ENCODE measurements at regions not wholly inside any gene's neighbourhood (a gene's known extent, or its start where the extent isn't known, plus 50 kb on each side); places are given as distances from the start of the nearest gene placed in this dataset.
"Not testable (repeated sequence)": the region's sequence is repeated elsewhere in the genome, so short reads cannot be mapped to it uniquely, and the experiment has no call there.

- DNase-seq, result not testable (repeated sequence)
Measured at GRCh38 chr1:60913708-60914107, 168.7 kb upstream of the NFIA start.

- DNase-seq, result no peak
Measured at GRCh38 chr1:60913039-60913438, 169.3 kb upstream of the NFIA start.

- DNase-seq, result no peak
Measured at GRCh38 chr1:60911966-60912697, 170.2 kb upstream of the NFIA start.

GRCh38 chr1:60908159-60908558 is 174.2 kb upstream of the NFIA start:
- no peak for DNase-seq

GRCh38 chr1:60906526-60906925 is 175.8 kb upstream of the NFIA start:
- no peak for DNase-seq

- no peak for DNase-seq
Measured at GRCh38 chr1:60906039-60906438, 176.3 kb upstream of the NFIA start.

- no peak for DNase-seq
Measured at GRCh38 chr1:60904099-60904851, 178.1 kb upstream of the NFIA start.

GRCh38 chr1:60903591-60903990 is 178.8 kb upstream of the NFIA start:
- no peak for DNase-seq

GRCh38 chr1:60899464-60899863 is 182.9 kb upstream of the NFIA start:
- DNase-seq, result no peak

GRCh38 chr1:60898987-60899386 is 183.4 kb upstream of the NFIA start:
- DNase-seq, result no peak

- no peak for DNase-seq
Measured at GRCh38 chr1:60898413-60898812, 183.9 kb upstream of the NFIA start.

GRCh38 chr1:60896701-60897363 is 185.5 kb upstream of the NFIA start:
- DNase-seq, result no peak

GRCh38 chr1:60895701-60896100 is 186.7 kb upstream of the NFIA start:
- DNase-seq, result no peak

- DNase-seq, result no peak
Measured at GRCh38 chr1:60895252-60895651, 187.1 kb upstream of the NFIA start.

- no peak for DNase-seq
Measured at GRCh38 chr1:60894741-60895140, 187.6 kb upstream of the NFIA start.

GRCh38 chr1:60894130-60894529 is 188.2 kb upstream of the NFIA start:
- DNase-seq, result no peak

- DNase-seq, result no peak
Measured at GRCh38 chr1:60893136-60893930, 189.0 kb upstream of the NFIA start.

- DNase-seq, result no peak
Measured at GRCh38 chr1:60891765-60892164, 190.6 kb upstream of the NFIA start.

GRCh38 chr1:60891281-60891680 is 191.1 kb upstream of the NFIA start:
- no peak for DNase-seq

- DNase-seq, result no peak
Measured at GRCh38 chr1:60890664-60891063, 191.7 kb upstream of the NFIA start.

GRCh38 chr1:60889709-60890108 is 192.7 kb upstream of the NFIA start:
- DNase-seq, result no peak

- DNase-seq, result no peak
Measured at GRCh38 chr1:60888126-60888525, 194.2 kb upstream of the NFIA start.

- no peak for DNase-seq
Measured at GRCh38 chr1:60886793-60887331, 195.5 kb upstream of the NFIA start.

All from stimulated activated CD4-positive, alpha-beta T cell treated with anti-CD3 and anti-CD28 coated beads, Interleukin-2, amount 100 ng/mL, for 48 hours (primary cell).